ENCODE measurements at regions not wholly inside any gene's neighbourhood (a gene's known extent, or its start where the extent isn't known, plus 50 kb on each side); places are given as distances from the start of the nearest gene placed in this dataset.

- TF ChIP-seq, protein P1, sequence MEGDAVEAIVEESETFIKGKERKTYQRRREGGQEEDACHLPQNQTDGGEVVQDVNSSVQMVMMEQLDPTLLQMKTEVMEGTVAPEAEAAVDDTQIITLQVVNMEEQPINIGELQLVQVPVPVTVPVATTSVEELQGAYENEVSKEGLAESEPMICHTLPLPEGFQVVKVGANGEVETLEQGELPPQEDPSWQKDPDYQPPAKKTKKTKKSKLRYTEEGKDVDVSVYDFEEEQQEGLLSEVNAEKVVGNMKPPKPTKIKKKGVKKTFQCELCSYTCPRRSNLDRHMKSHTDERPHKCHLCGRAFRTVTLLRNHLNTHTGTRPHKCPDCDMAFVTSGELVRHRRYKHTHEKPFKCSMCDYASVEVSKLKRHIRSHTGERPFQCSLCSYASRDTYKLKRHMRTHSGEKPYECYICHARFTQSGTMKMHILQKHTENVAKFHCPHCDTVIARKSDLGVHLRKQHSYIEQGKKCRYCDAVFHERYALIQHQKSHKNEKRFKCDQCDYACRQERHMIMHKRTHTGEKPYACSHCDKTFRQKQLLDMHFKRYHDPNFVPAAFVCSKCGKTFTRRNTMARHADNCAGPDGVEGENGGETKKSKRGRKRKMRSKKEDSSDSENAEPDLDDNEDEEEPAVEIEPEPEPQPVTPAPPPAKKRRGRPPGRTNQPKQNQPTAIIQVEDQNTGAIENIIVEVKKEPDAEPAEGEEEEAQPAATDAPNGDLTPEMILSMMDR (IDR thresholded peaks at IDR 0.05 in 4 of 5, conservative IDR thresholded peaks at IDR 0.05 in 1 of 5): no peak
- TF ChIP-seq POLR2A (IDR thresholded peaks at IDR 0.05): no peak
These were observed 233.6 kb downstream of the SYK start for GRCh38 chr9:91034976-91035824.
